Left ventricle myocardium superior (tissue), 1 donor: ENCODE measurements at regions not wholly inside any gene's neighbourhood (a gene's known extent, or its start where the extent isn't known, plus 50 kb on each side); places are given as distances from the start of the nearest gene placed in this dataset.

Source experiments
- ATAC-seq: fragments of 200-7000 bp; cut with Tn5 transposase; one replicate; pipeline ENCODE4 v1.9.1; 2020; ENCODE audit warnings: mild to moderate bottlenecking, moderate library complexity
- DNase-seq: peaks from one replicate; pipeline ENCODE4 v3.0.0-alpha.2; 2020
- intact Hi-C: fragments of 100-400 bp; cut with micrococcal nuclease; formaldehyde crosslinking; loops from one replicate; pipeline ENCODE4 v1.11.0; 2022
- donor health status: DM: no; HTN: yes; CAD: no; lungs with severe emphysema.

DNA sequence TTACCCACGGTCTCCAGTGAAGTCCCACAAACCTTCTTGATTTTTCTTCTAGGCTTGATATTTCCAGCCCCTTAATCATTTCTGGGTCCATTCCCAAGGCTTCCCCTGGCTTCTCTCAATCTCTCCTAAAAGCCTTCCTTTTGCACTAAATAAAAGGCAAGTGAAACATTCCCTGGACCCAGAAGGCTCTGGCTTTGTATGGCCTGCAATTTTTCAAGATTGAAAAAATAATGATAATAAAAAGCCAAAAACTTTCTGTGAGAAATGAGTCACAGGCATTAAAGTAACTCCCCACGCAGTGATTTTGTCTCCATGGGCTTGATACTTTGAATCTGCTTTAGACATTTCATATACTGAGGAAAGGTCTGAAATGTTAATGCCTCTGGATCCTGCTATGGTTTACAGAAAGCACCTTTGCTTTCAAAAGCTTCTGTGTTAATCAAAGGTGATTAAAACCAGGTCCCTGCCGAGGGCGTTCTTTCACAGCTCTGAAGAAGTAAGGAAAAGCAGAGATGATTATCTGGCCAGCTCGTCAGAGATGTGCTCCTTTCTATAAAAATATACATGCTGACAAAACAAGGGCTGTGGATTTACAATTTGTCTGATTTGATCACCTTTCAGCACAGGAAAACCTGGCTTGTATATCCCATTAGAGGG, 118.9 kb upstream of the TMEM72 start:
- intact Hi-C loops = no loop called here
- DNase-seq = no peak
- peak; percentile 27 for ATAC-seq

DNA sequence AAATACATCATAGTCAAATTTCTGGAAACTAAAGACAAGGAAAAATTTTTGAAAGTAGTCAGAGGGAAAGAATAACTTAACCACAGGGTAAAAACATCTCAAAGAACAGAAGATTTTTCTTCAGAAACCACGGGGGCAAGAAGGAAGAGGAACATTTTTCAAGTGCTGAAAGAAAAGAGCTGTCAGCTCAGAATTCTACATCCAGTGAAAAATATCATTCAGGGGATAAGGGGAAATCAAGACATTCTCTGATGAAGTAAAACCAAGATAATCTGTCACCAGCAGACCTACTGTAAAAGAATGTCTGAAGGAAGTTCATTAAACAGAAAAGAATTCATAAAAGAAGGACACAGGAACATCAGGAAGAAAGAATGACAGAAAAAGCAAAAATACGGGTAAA, 111.2 kb upstream of the TMEM72 start:
- intact Hi-C loops = no loop called here
- ATAC-seq (no peak), DNase-seq (no peak)

DNA sequence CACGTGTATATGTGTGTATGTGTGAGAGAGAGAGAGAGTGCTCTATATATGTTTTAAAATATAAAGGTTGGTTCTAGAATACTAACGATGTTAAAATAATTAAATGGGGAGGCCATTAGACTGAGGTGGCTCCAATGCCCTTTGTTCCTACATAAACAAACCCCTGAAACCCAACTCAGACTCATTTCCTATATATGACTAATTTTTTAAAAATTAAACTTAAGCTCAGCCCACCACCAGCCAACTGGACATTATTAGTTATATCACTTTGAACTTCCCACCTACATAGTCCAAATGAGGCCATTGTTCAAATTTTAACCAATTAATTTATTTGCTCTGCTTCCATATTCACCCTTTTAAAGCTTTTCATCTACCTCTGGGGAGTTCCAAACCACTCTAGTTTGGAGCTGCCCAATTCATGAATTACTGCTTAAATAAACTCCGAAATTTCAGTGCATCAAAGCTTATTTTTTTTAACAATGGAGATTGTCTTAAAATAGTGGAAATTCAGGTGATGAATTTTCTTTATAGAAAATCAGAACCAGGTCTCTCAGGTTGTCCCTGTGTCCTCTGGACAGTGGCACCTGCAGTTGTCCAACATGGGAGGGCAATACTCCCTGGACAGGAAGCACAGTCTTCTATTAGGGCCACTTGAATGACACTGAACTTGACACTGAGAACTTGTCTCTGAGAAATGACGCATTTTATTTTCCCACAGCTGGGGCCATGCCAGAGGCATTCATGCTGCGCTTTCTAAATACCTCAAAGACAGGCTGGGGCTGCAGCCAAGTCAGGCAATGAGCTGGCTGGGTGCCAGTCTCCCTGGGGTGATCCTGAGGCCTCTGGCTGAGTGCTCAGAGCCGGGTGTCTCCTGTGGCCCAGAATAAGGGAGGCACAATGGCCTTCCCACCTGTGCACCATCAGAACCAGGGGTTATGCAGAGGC, 109.5 kb upstream of the TMEM72 start:
- intact Hi-C loops = no loop called here
- DNase-seq (peak; percentile 95), ATAC-seq (peak; percentile 90)

DNA sequence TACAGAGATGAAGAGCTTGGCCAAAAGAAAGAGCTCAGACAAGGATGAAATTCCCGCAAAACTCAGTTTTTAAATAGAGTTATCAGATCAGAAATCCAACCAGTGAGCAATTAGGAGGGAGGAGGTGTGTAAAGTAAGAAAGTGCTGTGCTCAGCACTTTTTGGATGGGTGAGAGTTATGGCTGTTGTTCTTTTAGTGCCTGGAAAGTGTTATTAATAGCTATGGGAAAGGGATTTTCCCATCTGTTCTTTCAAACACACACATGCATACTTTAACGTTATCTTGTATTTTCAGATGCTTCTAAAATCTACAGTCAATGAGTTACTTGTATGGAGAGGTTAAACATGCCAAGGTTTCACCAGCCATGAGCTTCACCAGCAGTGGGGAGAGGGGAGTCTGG, 107.3 kb upstream of the TMEM72 start:
- intact Hi-C loops = no loop called here
- DNase-seq (no peak), ATAC-seq (no peak)

DNA sequence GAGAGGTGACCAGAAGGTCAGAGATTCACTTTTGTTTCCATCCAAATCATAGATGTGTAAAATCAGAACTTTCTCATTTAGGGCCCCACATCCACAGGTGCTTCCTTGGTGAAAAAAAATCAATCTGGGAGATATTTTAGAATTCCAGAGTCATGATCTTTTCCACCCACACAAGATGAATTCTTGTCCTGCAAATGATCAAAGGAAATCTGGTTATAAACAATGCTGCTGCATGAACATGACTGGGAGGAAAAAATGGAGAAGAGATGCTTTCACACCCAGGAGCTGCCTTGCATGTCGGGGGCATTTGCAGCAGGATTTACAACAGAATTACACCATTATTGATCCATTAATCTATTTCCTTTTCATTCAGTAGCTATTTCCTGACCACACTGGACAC, 106.5 kb upstream of the TMEM72 start:
- no peak for ATAC-seq
- intact Hi-C loops = no loop called here
- DNase-seq = no peak

DNA sequence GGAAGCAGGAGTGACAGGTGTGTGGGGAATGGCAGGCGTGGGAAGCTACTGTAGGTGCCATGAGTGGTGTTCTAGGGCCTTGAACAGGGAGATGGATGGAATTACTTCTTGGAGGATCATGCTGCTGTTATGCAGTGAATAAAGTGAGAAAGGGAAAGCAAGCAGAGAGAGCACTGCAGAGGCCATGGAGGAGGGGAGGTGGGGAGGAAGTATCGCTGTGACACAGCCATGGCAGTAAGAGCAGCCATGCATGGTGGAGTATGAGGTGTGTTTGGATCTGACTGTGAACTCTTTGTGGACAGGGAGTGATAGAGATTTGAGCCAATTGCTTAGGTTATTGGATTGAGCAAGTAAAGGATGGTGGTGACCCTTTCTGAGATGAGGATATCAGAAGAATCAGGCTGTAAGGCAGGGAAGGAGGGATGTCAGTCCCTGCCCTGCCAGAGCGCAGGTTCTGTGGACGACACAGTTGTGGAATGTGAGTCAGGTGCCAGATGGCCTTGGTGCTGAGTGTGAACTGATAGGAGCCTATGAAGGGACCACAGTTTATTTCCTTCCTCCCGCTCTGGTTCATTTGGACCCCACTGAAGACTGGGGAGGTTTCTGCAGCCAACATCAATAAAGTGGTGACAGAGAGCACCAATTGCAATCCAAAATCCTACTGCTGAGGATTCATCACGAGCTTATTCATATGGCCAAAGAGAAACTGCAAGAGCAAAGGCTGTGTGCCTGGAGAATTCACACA, 105.5 kb upstream of the TMEM72 start:
- DNase-seq = peak; percentile 61
- intact Hi-C loops = no loop called here

DNA sequence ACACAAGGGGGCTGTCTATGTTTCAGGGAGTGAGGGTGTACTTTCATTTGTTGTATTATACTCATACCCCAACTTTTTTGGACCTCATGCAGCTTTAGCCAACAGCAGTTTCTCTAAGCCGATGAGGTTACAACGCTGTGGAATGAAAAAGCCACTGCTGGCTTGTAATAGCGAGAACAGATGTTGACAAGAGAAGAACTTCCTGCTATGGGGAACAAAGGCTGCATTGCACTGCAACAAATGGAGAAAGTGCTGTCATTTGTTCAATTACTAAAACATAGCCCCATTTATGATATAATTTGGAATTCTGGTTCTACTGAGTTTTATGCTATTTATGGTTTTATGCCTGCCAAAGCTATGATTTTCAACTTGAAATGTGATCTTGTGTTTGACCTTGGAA, 104.2 kb upstream of the TMEM72 start:
- intact Hi-C loops = no loop called here
- DNase-seq (no peak), ATAC-seq (peak; percentile 42)

More for the DNA sequence above, 105.5 kb upstream of the TMEM72 start:
- peak; percentile 76 for ATAC-seq

DNA sequence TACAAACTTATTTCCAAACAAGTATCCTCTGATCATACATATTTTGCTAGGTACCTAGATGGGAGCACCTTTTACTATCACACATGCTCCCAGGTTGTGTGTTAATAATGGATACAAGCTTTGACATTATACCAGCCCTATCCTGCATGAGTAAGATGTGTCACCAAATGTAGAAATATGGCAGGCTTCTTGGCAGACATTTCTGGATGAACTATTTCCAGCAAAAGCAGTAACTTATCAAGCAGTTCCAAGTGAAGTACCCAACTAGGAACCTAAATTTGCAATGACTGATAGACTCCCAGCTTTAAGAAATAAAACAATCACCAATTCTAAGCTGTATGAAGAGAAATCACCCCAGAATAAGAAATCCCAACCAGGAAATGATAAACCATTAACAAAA, 103.7 kb upstream of the TMEM72 start:
- ATAC-seq (peak; percentile 11), DNase-seq (no peak)
- intact Hi-C loops = no loop called here

DNA sequence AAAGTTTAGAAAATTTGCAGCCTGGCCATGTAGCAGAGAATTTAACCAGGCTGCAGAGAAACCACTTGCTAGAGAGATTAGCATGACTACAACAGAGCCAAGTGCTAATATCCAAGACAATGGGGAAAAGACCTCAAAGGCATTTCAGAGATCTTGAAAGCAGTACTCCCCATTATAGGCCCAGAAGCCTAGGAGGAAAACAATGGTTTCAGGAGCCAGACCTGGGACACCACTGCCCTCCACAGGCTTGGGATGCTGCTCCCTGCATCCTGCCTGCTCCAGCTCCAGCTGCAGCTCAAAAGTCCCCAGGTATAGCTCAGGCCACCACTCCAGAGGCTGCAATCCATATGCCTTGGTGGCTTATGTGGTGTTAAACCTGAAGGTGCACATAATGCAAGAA, 101.5 kb upstream of the TMEM72 start:
- ATAC-seq = no peak
- intact Hi-C loops = no loop called here

DNA sequence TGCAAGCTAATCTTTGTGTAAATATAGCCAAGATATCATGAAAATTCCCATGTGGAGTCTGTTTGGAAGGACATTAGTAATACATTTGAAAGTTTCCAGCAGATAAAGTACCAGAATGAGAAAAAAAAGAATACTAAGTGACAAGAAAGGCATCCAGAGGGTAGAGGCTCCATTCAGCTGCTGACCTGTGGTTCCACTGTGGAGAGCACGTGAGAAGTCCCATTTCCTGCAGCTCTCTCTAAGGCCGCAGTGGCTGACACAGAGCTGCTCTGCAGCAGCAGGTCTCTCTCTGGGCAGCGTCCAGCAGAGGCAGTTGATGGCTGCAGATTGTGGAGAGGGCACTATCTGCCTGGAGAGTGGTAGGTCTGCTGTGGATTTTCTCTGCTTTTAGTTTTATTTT, 100.1 kb upstream of the TMEM72 start:
- ATAC-seq = peak; percentile 70
- no peak for DNase-seq
- intact Hi-C loops = no loop called here

More for the DNA sequence above, 101.5 kb upstream of the TMEM72 start:
- no peak for DNase-seq

DNA sequence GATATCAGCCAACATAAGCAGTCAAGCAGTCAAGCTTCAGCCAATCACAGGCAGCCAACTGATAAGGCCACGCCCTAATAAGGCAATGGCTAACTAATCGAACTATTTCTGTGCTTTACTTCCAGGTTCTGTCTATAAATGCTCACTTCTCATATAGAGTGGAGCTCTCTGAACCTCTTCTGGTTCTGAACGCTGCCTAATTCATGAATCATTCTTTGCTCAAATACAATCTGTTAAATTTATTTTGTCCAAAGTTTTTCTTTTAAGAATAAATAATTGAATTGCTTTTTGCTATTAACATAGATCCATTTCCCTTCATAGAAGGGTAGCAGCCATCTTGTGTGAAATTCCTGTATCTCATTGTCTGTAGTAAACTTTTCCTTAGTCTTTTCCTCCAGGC, 97.9 kb upstream of the TMEM72 start:
- ATAC-seq = no peak
- no peak for DNase-seq
- intact Hi-C loops = no loop called here

DNA sequence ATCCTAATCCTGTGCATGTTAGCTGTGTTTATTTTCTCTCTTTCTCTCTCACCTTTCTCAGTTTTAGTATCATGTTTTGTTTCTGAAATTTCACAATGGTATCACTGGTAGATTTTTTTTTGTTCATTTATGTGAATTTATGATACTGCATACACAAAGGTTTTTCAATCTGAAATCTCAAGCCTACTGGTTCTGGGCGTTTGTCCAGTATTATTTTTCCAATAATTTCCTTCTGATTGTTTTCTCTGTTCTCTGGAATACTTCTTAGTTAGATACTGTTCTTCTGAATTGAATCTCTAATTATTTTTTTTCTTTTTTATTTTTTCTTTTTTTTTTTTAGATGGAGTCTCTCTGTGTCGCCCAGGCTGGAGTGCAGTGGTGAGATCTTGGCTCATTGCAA, 96.2 kb upstream of the TMEM72 start:
- intact Hi-C loops = no loop called here
- DNase-seq (no peak), ATAC-seq (no peak)

DNA sequence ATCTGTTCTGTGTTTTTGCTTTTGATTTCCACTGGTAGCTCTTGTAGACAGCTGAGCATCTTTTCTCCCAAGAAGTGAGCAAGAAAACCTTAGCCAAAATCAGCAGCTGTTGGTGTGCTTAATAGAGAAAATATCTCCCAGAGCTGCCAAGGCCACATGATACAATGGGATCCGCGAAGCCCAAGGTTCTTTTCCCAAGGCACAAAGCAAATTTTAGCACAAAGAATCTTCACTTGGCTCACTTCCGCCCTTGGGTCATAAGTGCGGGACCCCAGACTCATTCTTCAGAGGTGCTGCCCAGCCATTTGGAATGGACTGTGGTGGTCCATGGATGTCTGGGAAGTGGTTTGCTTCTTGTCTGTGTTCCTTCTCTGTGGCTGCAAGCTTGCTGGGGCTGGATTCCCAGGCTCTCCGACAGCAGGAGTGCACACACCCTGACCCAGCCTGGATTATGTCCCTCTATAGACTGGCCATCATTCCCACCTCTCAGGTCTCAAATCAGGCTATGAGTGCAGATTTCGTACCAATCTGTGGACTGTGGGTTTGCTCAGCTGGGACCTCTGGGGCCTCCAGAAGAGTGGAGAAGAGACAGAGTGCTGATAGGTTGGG, 93.0 kb upstream of the TMEM72 start:
- ATAC-seq (peak; percentile 92), DNase-seq (no peak)
- intact Hi-C loops = no loop called here

DNA sequence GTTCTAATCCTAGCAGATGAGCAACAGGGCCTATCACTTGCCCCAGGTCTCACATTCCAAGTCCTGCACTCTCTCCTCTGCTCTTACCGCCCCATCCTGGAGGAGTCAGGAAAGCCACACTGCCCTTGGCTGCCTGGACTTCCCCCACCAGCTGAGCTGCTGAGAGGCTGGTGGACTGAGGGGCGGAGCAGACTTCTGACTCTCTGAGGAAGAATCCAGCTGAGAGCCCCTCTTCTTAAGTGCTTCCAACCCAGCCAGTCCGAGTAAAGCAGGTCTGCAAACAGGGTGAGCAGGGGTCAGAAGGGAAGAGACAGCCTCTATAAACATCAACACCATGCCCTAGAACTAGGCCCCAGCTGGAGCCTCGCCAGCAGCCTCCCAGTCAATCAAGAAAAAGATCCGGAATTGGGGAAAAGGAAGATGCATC, 92.4 kb upstream of the TMEM72 start:
- DNase-seq (no peak), ATAC-seq (peak; percentile 53)
- intact Hi-C loops = no loop called here

DNA sequence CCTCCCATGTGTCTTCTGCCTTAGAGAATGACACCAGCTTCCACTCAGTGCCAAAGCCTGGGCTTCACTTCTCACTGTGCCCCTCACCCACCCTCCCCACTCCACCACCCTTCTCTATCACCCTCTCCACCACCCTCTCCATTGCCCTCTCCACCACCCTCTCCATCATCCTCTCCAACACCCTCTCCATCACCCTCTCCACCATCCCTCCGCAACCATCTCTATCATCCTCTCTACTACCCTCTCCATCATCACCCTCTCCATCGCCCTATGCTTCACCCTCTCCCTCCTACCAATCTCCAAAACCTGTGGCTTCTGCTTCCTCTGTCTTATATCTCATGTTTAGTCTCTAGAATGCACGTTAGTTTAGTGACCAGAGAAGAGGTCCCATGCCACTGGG, 91.0 kb upstream of the TMEM72 start:
- no peak for ATAC-seq
- intact Hi-C loops = no loop called here

DNA sequence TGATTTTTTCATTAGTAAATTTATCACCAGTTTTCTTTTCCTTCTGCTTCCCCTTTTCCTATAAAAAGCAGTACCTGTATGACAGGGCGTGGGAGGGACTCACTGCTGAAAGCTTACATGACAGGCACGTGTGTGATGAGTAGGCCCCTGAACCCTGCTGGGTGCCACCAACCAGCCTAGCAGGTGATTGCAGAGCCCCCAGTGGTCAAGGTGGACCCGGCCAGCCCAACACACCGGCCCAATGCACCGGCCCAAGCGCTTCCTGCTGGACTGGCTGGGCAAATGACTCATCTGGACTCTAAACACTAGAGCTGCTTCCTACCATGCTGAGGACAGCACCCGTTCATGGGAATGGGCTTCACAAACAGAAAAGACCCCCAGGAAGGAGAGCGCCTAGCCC, 89.8 kb upstream of the TMEM72 start:
- ATAC-seq = no peak
- intact Hi-C loops = no loop called here
- DNase-seq = no peak

More for the DNA sequence above, 91.0 kb upstream of the TMEM72 start:
- no peak for DNase-seq

DNA sequence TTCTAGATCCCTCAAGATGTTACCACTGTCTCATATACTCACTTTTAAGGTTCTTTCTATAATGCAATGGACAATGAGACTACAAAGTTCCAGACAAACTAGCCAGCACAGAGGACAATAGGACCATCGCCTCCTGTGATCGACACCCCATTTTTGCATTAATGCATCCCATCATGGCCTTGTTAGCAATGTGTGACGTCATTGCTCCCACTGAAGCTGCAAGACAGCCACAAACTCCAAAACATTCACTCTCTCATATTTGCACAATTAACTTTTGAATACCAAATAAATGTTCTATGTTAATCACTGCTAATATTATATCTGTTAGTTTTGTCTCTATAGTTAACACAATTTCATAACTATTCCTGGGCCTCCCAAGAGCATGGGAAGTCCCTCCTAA, 88.8 kb upstream of the TMEM72 start:
- ATAC-seq (no peak), DNase-seq (no peak)
- intact Hi-C loops = no loop called here

DNA sequence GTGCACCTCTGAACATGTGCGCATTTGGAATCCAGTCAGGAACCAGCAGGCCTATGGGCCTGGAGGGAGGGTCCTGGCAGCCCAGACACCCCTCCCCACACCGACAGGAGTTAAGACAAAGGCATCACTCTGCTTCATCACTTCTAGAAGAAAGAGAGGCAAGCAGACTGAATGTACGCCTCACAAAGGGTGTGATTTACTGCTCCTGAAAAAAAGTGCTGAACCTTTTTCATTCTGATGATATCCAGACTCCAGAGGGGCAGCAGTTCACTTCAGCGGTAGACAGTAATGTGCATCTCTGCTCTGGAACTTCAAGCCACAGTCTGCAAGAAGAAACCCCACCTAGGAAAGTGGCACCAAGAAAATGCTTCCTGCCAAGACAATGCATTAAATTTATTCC, 88.2 kb upstream of the TMEM72 start:
- no peak for ATAC-seq
- no peak for DNase-seq
- intact Hi-C loops = no loop called here

DNA sequence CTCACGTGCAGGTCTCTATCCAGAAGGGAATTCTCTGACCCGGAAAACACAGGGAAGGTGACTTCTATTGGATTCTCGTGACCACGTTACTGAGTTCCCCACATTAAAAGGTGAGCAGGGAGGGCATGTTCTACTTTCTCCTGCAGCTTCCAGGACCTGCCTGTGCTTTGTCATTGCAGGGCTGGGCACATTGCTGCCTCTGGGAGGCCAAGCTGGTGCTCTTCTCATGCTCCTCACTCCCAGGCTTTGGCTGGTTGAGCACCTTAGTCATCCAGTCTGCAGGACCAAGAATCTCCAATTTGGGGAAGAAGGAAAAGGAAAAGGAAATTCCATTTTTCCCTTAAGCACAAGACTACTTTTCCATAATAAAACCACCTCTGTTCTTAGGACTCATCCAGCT, 86.5 kb upstream of the TMEM72 start:
- intact Hi-C loops = no loop called here
- DNase-seq (no peak), ATAC-seq (no peak)
